WTC11 (cell line): ENCODE measurements at regions not wholly inside any gene's neighbourhood (a gene's known extent, or its start where the extent isn't known, plus 50 kb on each side); places are given as distances from the start of the nearest gene placed in this dataset.

Experiments used
- ATAC-seq: fragments of 200-7000 bp; cut with Tn5 transposase; 2 replicates; pipeline ENCODE4 v1.10.0; 2021; ENCODE audit warnings: mild to moderate bottlenecking, moderate library complexity
- CTCF ChIA-PET: fragments of 300-600 bp; sonication (Branson Sonifier 250); formaldehyde crosslinking; loops from one replicate; lab custom pipeline; 2021; ENCODE audit warnings: antibody characterized with exemption; lab: Charles Lee
- POLR2A ChIA-PET: fragments of 350-600 bp; sonication (Branson Sonifier 250); formaldehyde crosslinking; loops from one replicate; lab custom pipeline; 2021; ENCODE audit warnings: antibody characterized with exemption; lab: Charles Lee
- DNase-seq: peaks from one replicate; pipeline ENCODE4 v3.0.0; 2021; ENCODE audit warnings: low spot score
- H3K27ac Mint-ChIP-seq: 2 replicates; pipeline ENCODE4 v1.8.0; 2021; ENCODE audit warnings: mixed read lengths
- H3K27me3 Mint-ChIP-seq: 2 replicates; pipeline ENCODE4 v1.8.0; 2021; ENCODE audit warnings: low read depth, mild to moderate bottlenecking, moderate library complexity, mixed read lengths
- H3K36me3 Mint-ChIP-seq: 2 replicates; pipeline ENCODE4 v1.8.0; 2021; ENCODE audit warnings: mixed read lengths
- H3K4me1 Mint-ChIP-seq: 2 replicates; pipeline ENCODE4 v1.8.0; 2022; ENCODE audit warnings: mixed read lengths
- H3K4me3 Mint-ChIP-seq: 2 replicates; pipeline ENCODE4 v1.8.0; 2021; ENCODE audit warnings: mild to moderate bottlenecking, moderate library complexity, mixed read lengths
- H3K9me3 Mint-ChIP-seq: 2 replicates; pipeline ENCODE4 v1.8.0; 2021; ENCODE audit warnings: mixed read lengths
- ATF2 ChIP-seq: sonication (generic); formaldehyde crosslinking; IDR thresholded peaks from 2 replicates; pipeline ENCODE4 v1.8.1; 2022; ENCODE audit warnings: low read depth, missing genetic modification reagents, borderline replicate concordance
- CTCF ChIP-seq: fragments of 200-600 bp; IDR thresholded peaks from 2 replicates; pipeline ENCODE4 v1.8.0; 2022; ENCODE audit warnings: antibody characterized with exemption
- E2F5 ChIP-seq: sonication (generic); formaldehyde crosslinking; IDR thresholded peaks from 2 replicates; pipeline ENCODE4 v1.8.1; 2022; ENCODE audit warnings: mild to moderate bottlenecking, moderate library complexity, missing genetic modification reagents
- ESRRA ChIP-seq: sonication (generic); formaldehyde crosslinking; IDR thresholded peaks from 2 replicates; pipeline ENCODE4 v1.8.1; 2022; ENCODE audit warnings: mild to moderate bottlenecking, missing genetic modification reagents, borderline replicate concordance
- FOXP4 ChIP-seq: sonication (generic); formaldehyde crosslinking; IDR thresholded peaks from 2 replicates; pipeline ENCODE4 v1.8.0; 2022; ENCODE audit warnings: mild to moderate bottlenecking, missing genetic modification reagents
- GRHL2 ChIP-seq: fragments of 250-450 bp; sonication (Bioruptor Pico); IDR thresholded peaks from 2 replicates; pipeline ENCODE4 v1.8.0; 2022; ENCODE audit warnings: mild to moderate bottlenecking, moderate library complexity; ENCODE audit not compliant: insufficient replicate concordance, severe bottlenecking
- JUN ChIP-seq: sonication (generic); formaldehyde crosslinking; IDR thresholded peaks from 2 replicates; pipeline ENCODE4 v1.8.0; 2023; ENCODE audit warnings: mild to moderate bottlenecking, missing genetic modification reagents
- MXD4 ChIP-seq: fragments of 250-450 bp; sonication (Bioruptor Pico); IDR thresholded peaks from 2 replicates; pipeline ENCODE4 v1.8.0; 2021; ENCODE audit warnings: mild to moderate bottlenecking, moderate library complexity, borderline replicate concordance
- MYBL2 ChIP-seq: sonication (generic); formaldehyde crosslinking; IDR thresholded peaks from 2 replicates; pipeline ENCODE4 v1.8.1; 2023; ENCODE audit warnings: mild to moderate bottlenecking, moderate library complexity, missing genetic modification reagents
- NR3C1 ChIP-seq: sonication (generic); formaldehyde crosslinking; conservative IDR thresholded peaks from 2 replicates; pipeline ENCODE4 v1.8.1; 2023; ENCODE audit warnings: low read depth, mild to moderate bottlenecking, missing genetic modification reagents
- PRDM15 ChIP-seq: sonication (generic); formaldehyde crosslinking; IDR thresholded peaks from 2 replicates; pipeline ENCODE4 v1.8.0; 2022; ENCODE audit warnings: missing genetic modification reagents
- PREB ChIP-seq: sonication (generic); formaldehyde crosslinking; IDR thresholded peaks from 2 replicates; pipeline ENCODE4 v1.8.1; 2022; ENCODE audit warnings: mild to moderate bottlenecking, missing genetic modification reagents, moderate library complexity, borderline replicate concordance
- SMAD3 ChIP-seq: sonication (generic); formaldehyde crosslinking; IDR thresholded peaks from 2 replicates; pipeline ENCODE4 v1.8.0; 2022; ENCODE audit warnings: missing genetic modification reagents, mild to moderate bottlenecking, borderline replicate concordance
- SMAD4 ChIP-seq: sonication (generic); formaldehyde crosslinking; IDR thresholded peaks from 2 replicates; pipeline ENCODE4 v1.8.0; 2022; ENCODE audit warnings: mild to moderate bottlenecking, missing genetic modification reagents
- SP1 ChIP-seq: sonication (generic); formaldehyde crosslinking; conservative IDR thresholded peaks from 2 replicates; pipeline ENCODE4 v1.8.1; 2022; ENCODE audit warnings: missing genetic modification reagents
- TCF7 ChIP-seq: sonication (generic); formaldehyde crosslinking; IDR thresholded peaks from 2 replicates; pipeline ENCODE4 v1.8.0; 2022; ENCODE audit warnings: mild to moderate bottlenecking, low read depth, missing genetic modification reagents, moderate library complexity
- TP53 ChIP-seq: sonication (generic); formaldehyde crosslinking; IDR thresholded peaks from 2 replicates; pipeline ENCODE4 v1.8.1; 2023; ENCODE audit warnings: mild to moderate bottlenecking, missing genetic modification reagents
- ZBTB43 ChIP-seq: sonication (generic); formaldehyde crosslinking; IDR thresholded peaks from 2 replicates; pipeline ENCODE4 v1.8.1; 2023; ENCODE audit warnings: mild to moderate bottlenecking, missing genetic modification reagents
- ZNF423 ChIP-seq: fragments of 250-450 bp; sonication (Bioruptor Pico); IDR thresholded peaks from 2 replicates; pipeline ENCODE4 v2.1.2; 2022; ENCODE audit warnings: mild to moderate bottlenecking, moderate library complexity

GRCh38 chr4:179200681-179201080 lies 1758.4 kb upstream of the AGA start:
- H3K9me3 Mint-ChIP-seq = no peaks in the 10 kb centered on the region
- ATAC-seq (no peak), DNase-seq (no peak)
- peaks cover 20% of the 10 kb centered on the region for H3K4me1 Mint-ChIP-seq
- no peak overlapping the region for H3K4me3 Mint-ChIP-seq
- CTCF ChIA-PET = no interaction called here
- H3K27ac Mint-ChIP-seq = no peak overlapping the region
- H3K27me3 Mint-ChIP-seq = no peaks in the 10 kb centered on the region
- POLR2A ChIA-PET = no interaction called here
- no peak for TF ChIP-seq GRHL2 (CRISPR knock-in tag)
- no peak for TF ChIP-seq SMAD4
- no peak for TF ChIP-seq CTCF
- no peak for TF ChIP-seq ZBTB43
- TF ChIP-seq, all 79 proteins: peak for 0
- H3K36me3 Mint-ChIP-seq = no peaks in the 10 kb centered on the region

- Mint-ChIP-seq H3K36me3 (peaks cover 30% of the 10 kb centered on the region), H3K4me1 (peaks cover 2% of the 10 kb centered on the region; the same call in 1 of the 2 replicates), H3K9me3 (peaks cover 30% of the 10 kb centered on the region), H3K4me3 (no peak overlapping the region), H3K27me3 (no peaks in the 10 kb centered on the region), H3K27ac (no peak overlapping the region)
- ATAC-seq = no peak
- ChIA-PET CTCF (no interaction called here), POLR2A (no interaction called here)
- TF ChIP-seq TP53 (CRISPR knock-in tag) = no peak
- no peak for TF ChIP-seq NR3C1
- no peak for TF ChIP-seq JUN (CRISPR knock-in tag)
- TF ChIP-seq, all 79 proteins: peak for 0
- no peak for DNase-seq
Measured at GRCh38 chr4:179225594-179225993, 1783.4 kb upstream of the AGA start.

GRCh38 chr4:179248821-179249220 lies 1806.6 kb upstream of the AGA start:
- ATAC-seq = no peak

More at GRCh38 chr4:179248821-179249220, 1806.6 kb upstream of the AGA start:
- CTCF ChIA-PET = no interaction called here
- H3K4me3 Mint-ChIP-seq = no peak overlapping the region
- no peak for DNase-seq
- TF ChIP-seq SMAD3 (CRISPR knock-in tag) = no peak
- no peak for TF ChIP-seq MYBL2 (CRISPR knock-in tag)
- no peak for TF ChIP-seq E2F5 (CRISPR knock-in tag)
- TF ChIP-seq TP53 (CRISPR knock-in tag) = no peak
- TF ChIP-seq TCF7 (CRISPR knock-in tag) = no peak
- no peak for TF ChIP-seq FOXP4 (CRISPR knock-in tag)
- TF ChIP-seq ZNF423 (CRISPR knock-in tag) = no peak
- no peak for TF ChIP-seq PREB (CRISPR knock-in tag)
- TF ChIP-seq ESRRA (CRISPR knock-in tag) = no peak
- no peak for TF ChIP-seq ATF2
- TF ChIP-seq SP1 = no peak
- no peak for TF ChIP-seq PRDM15 (CRISPR knock-in tag)
- no peak for TF ChIP-seq MXD4 (CRISPR knock-in tag)
- no peak for TF ChIP-seq NR3C1
- no peak overlapping the region for H3K27ac Mint-ChIP-seq
- POLR2A ChIA-PET = no interaction called here
- H3K36me3 Mint-ChIP-seq = no peaks in the 10 kb centered on the region
- no peaks in the 10 kb centered on the region for H3K9me3 Mint-ChIP-seq
- H3K4me1 Mint-ChIP-seq = peaks cover 14% of the 10 kb centered on the region
- no peaks in the 10 kb centered on the region for H3K27me3 Mint-ChIP-seq
